HG03378 (cell line): ENCODE measurements at regions not wholly inside any gene's neighbourhood (a gene's known extent, or its start where the extent isn't known, plus 50 kb on each side); places are given as distances from the start of the nearest gene placed in this dataset.

Source experiments
- ATAC-seq: cut with Tn5 transposase; IDR thresholded peaks from one replicate; pipeline ENCODE4 v1.9.1; 2021; ENCODE audit warnings: mild to moderate bottlenecking, moderate library complexity; ENCODE audit not compliant: unreplicated experiment

DNA sequence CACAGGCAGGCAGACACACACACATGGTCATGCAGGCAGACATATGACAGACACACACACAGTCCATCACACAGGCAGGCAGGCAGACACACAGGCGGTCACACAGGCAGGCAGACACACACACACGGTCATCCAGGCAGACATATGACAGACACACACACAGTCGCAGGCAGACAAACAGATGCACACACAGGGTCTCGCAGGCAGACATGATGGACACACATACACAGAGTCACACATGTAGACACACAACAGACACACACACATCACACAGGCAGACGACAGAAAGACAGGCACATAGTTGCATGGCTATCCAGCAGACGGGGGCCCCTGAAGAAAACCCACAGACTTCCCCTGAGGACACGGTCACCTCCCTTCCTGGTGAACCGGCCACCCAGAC lies 135.4 kb downstream of the NCOR2 start:
- no peak for ATAC-seq

DNA sequence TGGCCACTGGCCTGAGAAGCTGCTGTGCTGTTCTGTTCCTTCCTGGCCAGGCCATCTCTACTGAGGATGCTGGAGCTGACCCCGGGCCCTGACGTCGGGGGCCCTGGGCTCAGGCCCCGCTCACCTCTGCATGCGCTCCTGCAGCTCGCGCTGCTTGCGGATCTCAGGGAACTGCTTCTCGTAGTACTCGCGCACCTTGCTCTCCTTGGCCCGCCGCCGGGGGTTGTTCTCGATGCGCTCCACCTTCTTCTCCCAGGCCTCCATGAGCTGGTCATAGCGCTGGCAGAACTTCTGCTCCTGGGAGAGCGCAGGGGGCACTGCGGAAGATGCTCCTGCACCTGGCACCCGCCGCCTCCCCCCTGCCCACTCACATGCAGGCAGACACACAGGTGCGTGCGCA lies 135.6 kb downstream of the RFLNA start:
- ATAC-seq, result no peak

DNA sequence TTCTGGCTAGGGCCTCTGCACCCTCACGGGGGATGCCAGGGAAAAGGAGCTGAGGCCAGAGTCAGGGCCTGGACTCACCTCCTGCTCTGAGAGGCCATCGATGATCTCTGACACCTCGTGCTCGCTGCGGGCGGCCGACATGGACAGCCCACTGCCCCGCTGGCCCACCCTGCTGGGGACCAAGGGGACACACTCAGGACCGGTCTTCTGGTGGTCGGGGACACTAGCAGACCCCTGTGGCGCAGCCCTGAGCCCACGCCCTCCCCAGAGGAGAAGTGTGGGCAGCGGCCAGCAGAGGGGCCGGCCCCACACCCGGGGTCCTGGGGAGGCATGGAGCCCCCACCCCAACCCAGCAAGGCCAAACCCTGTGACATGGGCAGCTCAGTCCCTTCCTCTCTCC lies 134.6 kb downstream of the RFLNA start:
- ATAC-seq, result no peak

DNA sequence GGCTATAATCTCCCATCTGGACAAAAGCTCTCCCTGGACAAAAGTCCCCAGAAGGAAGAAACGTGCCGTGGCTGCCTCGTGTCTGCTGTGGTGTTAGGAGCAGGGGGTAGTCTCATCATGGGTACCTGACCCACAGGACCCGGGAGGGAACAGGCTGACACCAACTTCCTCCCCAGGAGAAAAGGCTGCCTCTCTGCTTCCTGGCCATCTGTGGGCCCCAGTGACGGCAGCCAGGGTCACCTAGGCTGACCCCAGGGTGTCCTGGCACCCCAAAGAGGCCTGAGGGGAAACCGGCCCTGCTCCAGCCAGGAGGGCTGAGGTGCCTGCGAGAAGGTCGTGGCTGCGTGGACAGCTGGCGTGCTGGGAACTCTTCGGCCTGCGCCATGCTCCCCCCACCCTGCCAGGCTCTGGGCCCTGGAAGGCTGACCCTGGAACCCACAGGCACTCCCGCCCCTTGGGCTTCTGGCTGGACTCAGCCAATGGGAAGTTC lies 133.9 kb downstream of the RFLNA start:
- ATAC-seq, result no peak

DNA sequence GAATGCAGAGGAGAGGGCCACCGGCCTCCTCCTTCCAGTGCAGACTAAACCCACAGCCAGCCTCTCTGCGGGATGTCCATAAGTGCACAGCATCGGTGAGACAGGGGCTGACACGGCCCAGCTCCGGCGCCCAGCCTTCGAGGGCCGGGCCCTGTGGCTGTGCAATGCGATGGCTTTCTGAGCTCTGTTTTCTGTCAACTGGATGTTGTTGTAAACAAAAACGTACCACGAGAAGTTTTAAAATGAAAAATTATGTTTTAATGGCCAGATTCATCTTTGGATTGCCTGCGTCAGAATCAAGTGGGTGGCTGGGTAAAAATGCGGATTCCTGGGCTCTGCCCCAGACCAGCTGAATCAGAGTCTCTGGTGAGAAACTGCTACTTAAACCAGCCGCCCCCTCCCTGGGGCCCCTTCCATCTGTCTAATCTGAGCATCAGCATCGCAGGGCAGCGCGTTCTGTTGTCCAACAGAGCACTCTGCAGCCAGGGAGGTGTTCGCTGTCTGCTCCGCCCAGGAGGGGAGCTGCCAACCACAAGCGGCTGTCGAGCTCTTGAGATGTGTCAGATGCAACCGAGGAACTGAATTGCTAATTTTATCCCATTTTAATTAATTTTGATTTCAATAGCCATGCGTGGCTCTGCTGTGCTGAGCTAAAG lies 133.4 kb downstream of the RFLNA start:
- ATAC-seq, result no peak

DNA sequence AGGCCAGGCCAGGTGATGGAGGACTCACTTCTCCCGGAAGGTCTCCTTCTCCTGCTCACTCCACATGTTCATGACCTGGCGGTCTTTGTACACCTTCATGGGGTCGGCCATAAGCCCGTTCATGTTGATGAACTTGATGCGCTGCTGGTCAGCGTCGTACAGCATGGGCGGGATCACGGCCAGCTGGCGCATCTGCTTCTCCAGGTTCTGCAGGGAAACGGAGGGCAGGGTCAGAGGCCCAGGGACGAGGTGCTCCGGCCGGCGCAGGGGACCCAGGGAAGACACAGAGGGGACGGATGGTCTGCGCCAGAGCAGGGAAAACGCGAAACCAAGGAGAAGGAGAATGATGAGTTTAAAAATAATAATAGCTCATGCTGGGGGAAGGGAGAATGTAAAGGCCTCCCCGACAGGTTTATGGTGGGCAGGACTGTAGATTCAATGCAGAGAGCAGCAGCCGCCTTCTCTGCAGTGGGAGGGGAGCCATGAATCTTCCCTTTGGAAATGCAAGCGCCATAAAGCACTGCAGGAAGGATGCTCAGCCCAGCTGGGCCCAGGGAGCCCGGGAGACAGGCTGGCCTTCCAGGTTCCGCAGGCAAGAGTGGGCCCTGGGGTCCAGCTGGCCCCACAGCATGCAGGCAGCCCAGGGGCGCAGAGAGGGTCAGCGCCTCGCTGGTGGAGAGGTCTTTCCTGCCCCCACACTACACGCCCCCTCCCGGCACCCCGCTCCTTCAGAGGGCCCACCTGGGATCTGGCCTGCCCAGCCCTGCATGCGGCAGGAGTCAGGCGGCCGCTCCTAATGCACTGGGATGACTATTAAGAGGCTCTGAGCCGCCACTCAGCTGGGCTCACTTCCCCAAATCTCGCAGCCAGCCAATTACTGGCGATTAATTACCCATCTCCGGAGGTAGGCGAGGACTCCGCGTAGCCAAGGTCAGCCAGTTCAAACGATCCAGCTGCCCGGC lies 132.0 kb downstream of the RFLNA start:
- ATAC-seq, result no peak

DNA sequence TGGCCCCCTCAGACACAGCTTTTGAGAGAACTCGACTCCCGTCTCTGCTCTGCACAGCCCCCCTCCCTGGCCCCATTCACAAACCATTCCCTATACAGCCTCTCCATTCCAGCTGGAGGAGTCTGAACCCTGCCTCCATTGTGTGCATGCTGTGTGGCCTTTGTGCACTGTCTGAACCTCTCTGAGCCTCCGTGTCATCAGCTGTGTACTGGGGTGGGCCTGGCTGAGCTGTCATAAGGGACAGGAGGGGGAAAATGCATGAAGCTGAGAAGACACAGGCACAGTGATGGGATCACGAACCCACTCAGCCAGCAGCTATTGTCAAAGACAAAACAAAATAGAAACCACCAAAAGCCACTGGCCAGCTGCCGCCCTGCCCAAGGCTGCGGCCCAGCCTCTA lies 130.8 kb downstream of the RFLNA start:
- ATAC-seq, result no peak

DNA sequence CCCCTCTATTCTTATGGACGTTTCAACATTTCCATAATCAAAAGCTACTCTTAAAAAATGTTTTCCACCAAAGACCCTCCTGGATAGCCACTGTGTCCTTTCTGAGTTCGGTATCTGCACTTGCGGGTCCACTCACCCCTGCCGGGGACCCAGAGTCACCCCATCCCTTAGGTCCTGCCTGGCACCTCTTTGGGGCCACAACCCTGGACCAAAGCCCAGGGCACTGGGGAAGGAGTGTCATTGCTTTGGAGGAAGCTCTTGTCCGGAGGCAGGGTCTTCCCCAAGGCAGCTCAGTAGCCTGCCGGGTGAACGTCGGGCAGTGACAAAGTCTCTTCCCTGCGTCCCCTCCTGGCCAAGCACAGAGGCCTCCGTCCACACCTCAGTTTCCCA lies 129.6 kb downstream of the RFLNA start:
- ATAC-seq, result no peak

DNA sequence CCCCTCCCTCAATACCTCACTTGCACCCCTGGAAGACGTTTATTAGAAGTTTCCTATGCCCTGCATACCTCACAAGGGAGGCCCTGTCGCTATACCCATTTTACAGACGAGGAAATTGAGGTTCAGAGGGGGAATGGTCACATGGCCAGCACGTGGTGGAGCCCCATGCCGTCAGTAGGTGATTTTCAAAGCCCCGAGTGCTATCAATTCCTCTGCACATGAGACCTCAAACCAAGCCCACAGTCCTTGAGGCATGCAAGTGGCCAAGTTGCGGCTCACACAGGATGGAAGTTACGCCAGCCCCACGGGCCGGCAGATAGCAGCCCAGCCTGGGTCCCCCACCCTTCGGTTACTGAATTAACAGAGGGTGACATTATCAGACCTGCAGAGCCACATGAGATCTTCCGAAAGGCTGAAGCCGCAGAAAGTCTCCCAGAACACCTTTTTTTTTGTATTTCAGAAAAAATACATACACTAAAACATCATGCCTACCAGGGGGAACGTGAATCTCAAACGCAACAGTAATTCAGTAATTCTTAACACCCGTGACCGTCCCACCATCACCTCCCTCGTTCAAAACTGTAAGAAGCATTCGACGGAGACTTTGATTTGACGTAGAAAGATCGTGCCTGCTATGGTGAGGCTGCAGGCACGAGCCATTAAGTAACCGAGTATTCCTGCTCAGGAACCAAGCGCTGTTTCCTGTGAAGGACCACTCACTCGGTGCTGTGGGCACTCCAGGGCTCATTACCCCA lies 129.0 kb downstream of the RFLNA start:
- no peak for ATAC-seq

DNA sequence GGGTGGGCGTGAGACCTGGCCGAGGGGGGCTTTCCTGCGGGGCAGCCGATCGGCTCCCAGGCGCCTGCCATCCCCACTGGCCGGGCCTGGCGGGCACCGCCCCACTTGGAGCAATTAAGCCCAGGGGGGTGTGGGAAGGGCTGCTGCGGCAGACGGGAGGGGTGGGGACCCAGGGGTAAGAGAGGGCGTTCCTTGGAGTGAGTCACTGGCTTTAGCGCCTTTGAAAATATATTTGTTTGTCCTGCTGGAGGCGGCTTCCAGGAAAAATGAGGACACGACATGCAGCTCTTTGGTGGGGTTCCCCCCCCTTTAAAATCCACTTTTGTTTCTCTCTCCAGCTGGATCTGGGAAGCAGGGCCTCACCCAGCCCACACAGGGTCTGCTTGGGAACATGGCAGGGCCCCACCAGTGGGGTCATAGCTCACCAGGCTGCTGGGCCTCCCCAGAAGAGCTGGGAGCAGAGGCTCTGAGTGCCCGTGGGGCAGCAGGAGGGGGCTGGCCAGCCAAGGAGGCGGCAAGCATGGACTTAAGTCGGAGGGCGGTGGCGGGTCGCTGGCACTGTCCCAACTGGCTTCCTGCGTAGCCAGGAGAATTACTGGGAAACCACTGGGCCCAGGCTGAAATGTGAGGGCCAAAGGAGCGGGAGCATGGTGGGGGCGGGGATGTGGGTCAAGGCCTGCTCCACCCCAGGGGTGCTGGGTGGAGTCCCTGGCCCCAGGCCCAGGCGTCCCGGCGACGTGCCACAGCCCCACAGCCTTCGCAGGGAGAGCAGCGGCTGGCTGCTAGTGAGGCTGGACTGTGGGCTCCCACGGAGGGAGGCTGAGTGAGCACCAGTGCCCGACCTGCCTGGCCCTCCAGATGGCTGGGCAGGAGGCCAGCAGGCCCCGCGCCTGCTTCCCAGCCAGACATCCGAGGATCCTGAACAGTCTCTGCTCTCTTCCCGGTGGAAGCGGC lies 128.0 kb downstream of the RFLNA start:
- ATAC-seq, result no peak

DNA sequence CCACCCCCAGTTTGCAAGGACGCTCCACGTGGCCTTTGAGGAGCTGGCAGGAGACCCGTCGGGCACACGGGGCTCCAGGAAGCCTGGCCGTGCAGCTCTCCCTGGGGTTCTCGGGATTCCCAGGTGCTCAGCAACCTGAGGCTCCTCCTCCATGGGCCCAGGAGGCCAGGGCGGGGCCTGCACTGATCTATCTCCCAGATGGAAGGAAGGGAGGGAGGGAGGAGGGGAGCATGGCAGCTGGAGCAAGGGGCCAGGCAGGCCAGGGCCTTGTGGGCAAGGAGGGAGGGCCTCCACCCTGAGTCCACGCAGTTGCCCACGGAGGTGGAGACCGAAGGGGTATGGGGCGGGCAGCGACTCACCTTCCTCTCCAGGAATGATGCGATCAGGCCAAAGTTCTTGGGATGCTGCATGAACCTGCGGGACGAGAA lies 127.3 kb downstream of the RFLNA start:
- no peak for ATAC-seq

DNA sequence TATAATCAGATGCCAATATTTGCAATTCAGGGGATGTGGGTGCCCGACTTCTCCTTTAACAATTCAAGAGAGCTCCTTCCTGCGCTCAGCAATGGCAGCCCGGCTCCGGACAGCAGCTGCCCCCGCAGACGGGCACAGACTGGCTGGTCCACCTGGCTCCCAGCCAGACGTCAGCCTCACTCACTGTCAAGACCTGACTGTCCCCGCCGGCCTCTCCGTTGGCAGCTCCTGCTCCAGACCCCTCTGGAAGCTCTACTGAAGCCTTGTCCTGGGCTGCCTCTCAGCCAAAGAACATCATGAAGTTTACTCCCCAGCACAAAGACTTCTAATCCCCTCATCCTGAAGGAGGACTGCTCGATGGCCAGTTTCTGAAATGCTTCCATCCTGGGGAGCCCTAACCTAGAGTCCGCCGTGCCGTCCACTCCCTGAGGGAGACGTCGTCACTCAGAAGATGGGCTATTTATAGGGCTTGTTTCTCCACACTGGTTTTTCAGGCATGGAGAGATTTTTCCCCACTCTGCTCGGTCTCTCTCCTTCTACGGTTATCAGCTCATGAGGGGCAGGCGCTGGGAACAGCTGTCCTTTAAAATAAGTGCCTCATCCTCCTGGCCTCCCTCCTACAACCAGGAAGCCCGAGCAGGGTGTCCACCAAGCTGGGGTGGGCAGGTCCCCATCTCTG lies 126.2 kb downstream of the RFLNA start:
- no peak for ATAC-seq

DNA sequence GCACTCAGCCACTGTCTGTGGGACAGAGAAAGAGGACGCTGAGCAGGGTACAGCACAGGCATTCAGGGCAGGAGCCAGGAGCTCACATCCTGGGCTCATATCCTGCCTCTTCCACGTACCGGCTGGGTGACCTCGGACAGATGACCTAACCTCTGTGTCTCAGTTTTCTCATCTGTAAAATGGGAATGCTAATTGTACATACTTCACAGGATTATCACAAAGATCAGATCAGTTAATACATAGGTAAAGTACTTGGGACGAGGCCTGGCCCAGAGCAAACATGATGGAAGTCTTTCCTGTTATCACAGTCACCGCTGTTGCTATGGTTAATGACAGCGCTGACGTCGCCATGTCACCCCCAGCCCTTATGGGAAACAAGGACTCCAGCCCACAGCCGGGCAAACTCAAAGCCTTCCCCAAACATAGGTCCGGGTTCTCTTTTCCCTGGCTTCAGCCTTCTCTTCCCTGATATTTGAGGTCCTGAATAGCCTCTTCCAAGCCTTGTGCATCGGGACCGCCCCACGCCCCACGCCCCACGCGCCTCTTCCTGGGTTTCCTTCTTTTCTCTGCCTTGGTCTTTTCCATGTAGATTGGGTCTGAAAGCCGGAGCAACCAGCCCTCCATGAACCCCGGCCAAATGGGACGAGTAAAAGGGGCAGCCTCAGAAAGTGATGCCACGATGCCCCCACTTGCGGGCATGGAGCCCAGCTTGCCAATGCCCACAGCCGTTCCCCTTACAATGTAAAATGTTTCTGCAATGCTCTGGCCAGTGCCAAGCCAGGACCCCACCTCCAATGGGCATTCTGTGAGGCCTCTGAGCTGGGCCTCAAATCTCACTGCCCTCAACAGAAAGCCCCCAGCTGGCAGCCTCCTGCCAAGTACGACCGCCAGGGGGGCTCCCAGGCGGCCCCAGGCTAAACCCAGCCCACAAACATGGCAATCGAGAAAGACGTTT lies 125.4 kb downstream of the RFLNA start:
- no peak for ATAC-seq

DNA sequence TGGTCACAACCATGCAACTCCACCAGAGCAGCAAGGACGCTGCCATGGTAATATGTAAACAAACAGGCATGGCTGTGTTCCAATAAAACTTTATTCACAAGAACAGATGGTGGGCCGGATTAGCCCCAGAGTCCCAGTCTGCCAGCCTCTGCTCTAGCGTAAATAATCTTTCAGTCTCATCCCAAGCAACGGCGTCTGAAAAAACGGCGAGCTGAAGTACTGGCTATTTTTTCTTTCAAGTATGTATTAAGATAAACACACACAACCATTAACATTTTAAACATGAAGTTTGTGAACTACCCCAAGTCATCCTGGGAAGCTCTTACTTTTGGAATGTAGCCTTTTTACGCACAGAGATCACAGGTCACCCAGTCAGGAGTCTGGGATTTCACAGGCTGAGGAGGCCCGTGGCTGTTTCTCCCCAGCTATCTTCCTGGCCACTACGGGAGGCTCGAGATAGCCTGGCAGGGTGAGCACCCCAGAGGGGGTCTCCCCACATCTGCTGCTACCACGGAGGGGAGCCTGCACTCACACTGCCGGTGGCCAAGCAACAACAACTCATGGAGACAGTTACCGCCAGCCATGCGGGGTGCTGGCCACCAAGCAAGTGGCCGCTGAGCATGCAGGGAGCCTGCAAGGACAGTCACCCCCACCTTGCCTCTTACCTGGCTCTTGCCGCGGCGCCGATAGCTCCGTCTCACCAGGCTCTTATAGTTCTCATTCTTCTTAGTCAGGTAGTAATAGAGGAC lies 124.6 kb downstream of the RFLNA start:
- no peak for ATAC-seq

DNA sequence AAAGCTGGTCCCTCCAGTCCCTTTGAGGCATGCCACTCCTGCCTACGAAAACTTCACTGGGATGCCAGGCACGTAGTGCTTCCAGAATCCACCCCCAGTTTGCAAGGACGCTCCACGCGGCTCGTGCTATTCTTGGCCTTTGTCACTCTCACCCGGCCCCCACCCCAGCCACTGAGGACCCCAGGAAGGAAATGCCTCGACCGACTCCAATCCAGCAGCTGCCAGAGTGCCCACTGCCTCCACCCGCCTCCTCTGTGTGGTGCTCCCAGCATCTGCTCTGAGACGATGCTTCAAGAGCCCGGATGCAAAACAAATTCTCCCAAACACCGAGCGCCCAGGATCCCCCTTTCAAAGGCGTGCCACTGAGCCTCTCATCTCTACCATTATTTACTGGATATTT lies 123.9 kb downstream of the RFLNA start:
- ATAC-seq, result no peak

DNA sequence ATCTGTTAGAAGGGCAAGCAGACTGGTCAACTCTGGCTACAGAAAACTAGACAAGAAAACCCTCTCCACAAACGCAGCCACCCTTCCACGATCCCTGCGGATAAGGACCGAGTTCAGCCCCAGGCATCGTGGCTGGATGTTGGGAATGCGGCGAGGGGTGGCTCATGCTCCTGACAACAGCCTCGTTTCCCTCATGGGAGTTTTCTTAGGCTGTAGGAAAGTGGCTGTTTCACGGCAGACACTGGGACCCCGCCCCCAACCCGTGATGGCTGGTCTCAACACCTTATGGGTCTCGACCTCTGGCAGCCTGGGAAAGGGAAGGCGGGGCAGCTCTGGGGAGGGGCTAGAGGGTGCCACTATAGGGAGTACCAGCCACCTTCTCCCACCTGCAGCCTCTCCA lies 123.3 kb downstream of the RFLNA start:
- no peak for ATAC-seq

DNA sequence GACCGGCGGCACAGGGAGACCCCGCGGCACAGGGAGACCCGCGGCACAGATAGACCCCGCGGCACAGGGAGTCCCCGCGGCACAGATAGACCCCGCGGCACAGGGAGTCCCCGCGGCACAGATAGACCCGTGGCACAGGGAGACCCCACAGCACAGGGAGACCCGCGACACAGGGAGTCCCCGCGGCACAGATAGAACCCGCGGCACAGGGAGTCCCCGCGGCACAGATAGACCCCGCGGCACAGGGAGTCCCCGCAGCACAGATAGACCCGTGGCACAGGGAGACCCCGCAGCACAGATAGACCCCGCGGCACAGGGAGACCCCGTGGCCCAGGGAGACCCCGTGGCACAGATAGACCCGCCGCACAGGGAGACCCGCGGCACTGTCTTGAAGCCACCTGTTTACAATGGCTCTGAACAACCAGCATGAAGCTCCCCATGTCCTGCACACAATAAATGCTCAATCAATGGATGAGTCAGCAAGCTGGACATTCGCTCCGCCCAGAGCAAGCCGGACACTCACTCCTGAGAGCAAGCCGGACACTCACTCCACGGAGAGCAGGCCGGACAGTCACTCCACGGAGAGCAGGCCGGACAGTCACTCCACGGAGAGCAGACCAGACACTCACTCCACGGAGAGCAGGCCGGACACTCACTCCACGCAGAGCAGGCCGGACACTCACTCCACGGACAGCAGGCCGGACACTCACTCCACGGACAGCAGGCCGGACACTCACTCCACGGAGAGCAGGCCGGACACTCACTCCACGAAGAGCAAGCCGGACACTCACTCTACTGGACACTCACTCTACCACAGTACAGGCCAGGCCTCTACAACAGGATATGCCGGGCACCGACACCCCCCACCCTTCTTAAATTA lies 121.9 kb downstream of the RFLNA start:
- no peak for ATAC-seq
